ENCODE measurements at regions not wholly inside any gene's neighbourhood (a gene's known extent, or its start where the extent isn't known, plus 50 kb on each side); places are given as distances from the start of the nearest gene placed in this dataset.

DNA sequence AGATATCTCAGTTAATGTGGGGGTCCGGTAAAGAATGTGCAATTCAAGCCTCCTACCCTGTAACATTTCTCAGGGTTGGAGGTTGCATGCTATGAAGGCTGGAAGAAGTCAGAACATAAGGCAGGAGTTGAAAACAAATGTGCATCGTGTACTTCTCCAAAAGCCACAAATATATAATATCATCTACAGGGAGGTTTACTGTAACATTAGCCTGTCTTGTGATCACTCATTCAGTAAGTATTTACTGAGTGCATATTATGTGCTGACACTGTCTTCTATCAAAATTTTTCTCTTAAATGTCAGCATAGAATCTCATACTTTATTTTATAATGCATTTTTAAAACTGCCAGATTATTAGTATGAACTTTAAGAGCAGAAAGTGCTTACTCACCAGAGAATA, 105.6 kb upstream of the ZNF366 start:
- peaks cover 0 to 20% (median 9%) of the 10 kb centered on the region in 4 donors for H3K4me1 ChIP-seq
- intact Hi-C loops (cut with DNase I; ENCODE audit: low total_unique reads), result no loop called here
- no peaks in the 10 kb centered on the region for H3K27me3 ChIP-seq
- WGBS, 5 donors, result 85 to 93% (median 87%) methylated on average over 2 of the region's 2 CpGs
- H3K36me3 ChIP-seq, result no peaks in the 10 kb centered on the region
- DNase-seq, result no peak
- H3K9me3 ChIP-seq, result no peaks in the 10 kb centered on the region
- no peak overlapping the region for H3K27ac ChIP-seq
- H3K4me3 ChIP-seq, result no peak overlapping the region
- TF ChIP-seq POLR2AphosphoS5 (IDR thresholded peaks at IDR 0.05) (no peak), POLR2A (IDR thresholded peaks at IDR 0.05) (no peak), EP300 (IDR thresholded peaks at IDR 0.05) (no peak)
- TF ChIP-seq, protein P1, sequence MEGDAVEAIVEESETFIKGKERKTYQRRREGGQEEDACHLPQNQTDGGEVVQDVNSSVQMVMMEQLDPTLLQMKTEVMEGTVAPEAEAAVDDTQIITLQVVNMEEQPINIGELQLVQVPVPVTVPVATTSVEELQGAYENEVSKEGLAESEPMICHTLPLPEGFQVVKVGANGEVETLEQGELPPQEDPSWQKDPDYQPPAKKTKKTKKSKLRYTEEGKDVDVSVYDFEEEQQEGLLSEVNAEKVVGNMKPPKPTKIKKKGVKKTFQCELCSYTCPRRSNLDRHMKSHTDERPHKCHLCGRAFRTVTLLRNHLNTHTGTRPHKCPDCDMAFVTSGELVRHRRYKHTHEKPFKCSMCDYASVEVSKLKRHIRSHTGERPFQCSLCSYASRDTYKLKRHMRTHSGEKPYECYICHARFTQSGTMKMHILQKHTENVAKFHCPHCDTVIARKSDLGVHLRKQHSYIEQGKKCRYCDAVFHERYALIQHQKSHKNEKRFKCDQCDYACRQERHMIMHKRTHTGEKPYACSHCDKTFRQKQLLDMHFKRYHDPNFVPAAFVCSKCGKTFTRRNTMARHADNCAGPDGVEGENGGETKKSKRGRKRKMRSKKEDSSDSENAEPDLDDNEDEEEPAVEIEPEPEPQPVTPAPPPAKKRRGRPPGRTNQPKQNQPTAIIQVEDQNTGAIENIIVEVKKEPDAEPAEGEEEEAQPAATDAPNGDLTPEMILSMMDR (IDR thresholded peaks at IDR 0.05), result no peak

DNA sequence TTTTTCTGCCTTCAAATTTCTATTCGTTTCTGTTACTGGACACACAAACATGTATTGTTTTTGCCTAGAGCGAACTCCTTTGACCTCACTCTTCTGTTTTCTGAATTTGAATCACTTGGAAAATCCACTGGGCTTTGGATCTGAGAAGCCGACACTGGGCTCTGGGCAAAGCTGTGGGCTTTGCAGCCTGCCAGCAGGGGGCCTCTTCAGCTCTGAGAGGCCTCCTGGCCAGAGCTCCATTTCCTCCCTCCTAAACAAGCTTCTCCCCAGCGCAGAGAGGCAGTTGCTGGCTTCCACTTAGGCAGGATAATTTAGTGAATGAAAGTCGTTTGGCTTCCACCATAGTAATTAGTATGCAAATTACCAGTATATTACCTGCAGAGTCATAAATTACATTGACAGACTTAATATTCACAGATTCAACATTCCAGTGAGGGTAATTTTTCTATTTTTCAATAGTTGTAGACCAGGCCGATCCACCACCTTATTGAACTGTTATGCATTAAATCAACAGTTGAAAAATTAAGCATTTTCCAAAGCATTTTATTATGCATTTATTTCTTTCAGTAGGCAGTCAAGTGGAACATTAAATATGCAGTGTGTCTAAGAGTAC, 104.0 kb upstream of the ZNF366 start:
- intact Hi-C loops (cut with DNase I; ENCODE audit: low total_unique reads), result no loop called here
- H3K27me3 ChIP-seq, result no peaks in the 10 kb centered on the region
- peaks cover 0 to 20% (median 9%) of the 10 kb centered on the region in 4 donors for H3K4me1 ChIP-seq
- H3K9me3 ChIP-seq, result no peaks in the 10 kb centered on the region
- TF ChIP-seq EP300 (IDR thresholded peaks at IDR 0.05) (no peak), POLR2AphosphoS5 (IDR thresholded peaks at IDR 0.05) (peak in 1 of 3 donors; percentile 49), POLR2A (IDR thresholded peaks at IDR 0.05) (no peak)
- TF ChIP-seq, protein P1 (IDR thresholded peaks at IDR 0.05), result peak in 5 of 7 experiments; percentile 56 to 95 (median 91)
- 21 to 27% (median 23%) methylated on average over 6 of the region's 6 CpGs for WGBS, 5 donors
- H3K27ac ChIP-seq, result no peak overlapping the region
- H3K36me3 ChIP-seq, result no peaks in the 10 kb centered on the region
- no peak overlapping the region for H3K4me3 ChIP-seq
- DNase-seq, result peak; percentile 76 to 89

DNA sequence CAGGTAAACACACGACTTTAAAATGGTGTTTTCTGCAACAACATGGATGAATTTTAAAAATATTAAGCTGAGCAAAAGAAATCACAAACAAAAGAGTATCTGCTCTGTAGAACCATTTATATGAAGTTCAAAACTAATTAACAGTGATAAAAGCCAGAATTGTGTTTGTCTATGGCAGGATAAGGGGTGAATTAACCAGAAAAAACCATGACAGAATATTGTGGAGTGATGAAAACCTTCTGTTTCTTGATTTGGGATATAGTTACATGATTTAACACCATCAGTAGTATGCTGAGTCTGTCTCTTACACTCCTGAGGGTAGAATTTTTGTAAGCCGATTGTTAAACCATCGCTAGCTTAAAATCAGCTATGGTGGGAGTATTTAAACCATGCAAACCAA, 101.7 kb upstream of the ZNF366 start:
- no peaks in the 10 kb centered on the region for H3K36me3 ChIP-seq
- no peak for TF ChIP-seq POLR2A (IDR thresholded peaks at IDR 0.05)
- no peak for TF ChIP-seq POLR2AphosphoS5 (IDR thresholded peaks at IDR 0.05)
- H3K27ac ChIP-seq, result no peak overlapping the region
- DNase-seq, result no peak
- no peaks in the 10 kb centered on the region for H3K9me3 ChIP-seq
- H3K4me3 ChIP-seq, result no peak overlapping the region
- intact Hi-C loops (cut with DNase I; ENCODE audit: low total_unique reads), result no loop called here
- H3K27me3 ChIP-seq, result no peaks in the 10 kb centered on the region
- H3K4me1 ChIP-seq, result peaks cover 0 to 27% (median 10%) of the 10 kb centered on the region in 4 donors
- WGBS, 5 donors, result 79 to 89% (median 84%) methylated on average over 3 of the region's 3 CpGs

DNA sequence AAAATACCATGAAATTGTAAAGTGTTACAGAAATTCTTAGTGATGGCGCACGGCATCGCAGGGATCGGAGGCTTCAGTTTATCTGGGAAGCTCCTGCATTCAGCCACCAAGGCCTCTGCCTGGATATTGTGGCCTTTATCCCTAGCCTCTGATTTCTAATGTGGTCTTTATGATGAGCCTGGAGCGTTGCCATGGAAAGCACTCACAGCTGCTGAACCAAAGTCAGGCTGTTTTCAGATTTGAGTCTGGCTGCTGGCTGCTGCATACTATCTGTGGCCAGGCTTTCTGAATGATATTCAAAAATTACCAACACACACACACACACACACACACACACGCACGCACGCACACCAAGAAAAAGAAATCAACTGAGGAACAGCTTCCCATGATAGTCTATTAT, 101.1 kb upstream of the ZNF366 start:
- Histone ChIP-seq H3K36me3 (no peaks in the 10 kb centered on the region), H3K4me1 (peaks cover 0 to 28% (median 12%) of the 10 kb centered on the region in 4 donors), H3K9me3 (no peaks in the 10 kb centered on the region), H3K4me3 (no peak overlapping the region), H3K27ac (no peak overlapping the region), H3K27me3 (no peaks in the 10 kb centered on the region)
- intact Hi-C loops (cut with DNase I; ENCODE audit: low total_unique reads), result no loop called here
- TF ChIP-seq EP300 (IDR thresholded peaks at IDR 0.05), result no peak
- peak in 1 of 2 donors; percentile 86 for DNase-seq
- WGBS, 5 donors, result 82 to 89% (median 87%) methylated on average over 8 of the region's 8 CpGs

DNA sequence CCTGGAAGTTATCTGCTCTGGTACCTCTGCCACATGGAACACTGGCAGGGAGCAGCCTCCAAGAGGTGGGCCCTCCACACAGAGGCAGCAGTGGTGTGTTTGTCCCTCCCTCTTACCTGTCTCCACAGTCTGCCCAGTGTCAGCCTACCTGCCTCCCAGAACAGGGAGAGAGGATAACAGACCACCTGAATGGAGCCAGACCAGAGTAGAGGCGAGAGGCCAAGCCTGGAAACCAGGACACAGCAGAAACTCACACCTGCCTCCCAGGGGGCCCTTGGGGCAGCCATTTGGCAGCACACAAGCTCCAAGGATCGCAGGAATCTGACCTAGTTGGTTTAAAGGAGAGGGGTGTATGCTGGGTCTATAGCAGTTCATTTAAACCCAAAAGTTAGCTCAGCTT, 100.2 kb upstream of the ZNF366 start:
- Histone ChIP-seq H3K4me3 (no peak overlapping the region), H3K27me3 (no peaks in the 10 kb centered on the region), H3K36me3 (no peaks in the 10 kb centered on the region), H3K27ac (no peak overlapping the region), H3K9me3 (no peaks in the 10 kb centered on the region), H3K4me1 (peaks cover 8 to 30% (median 14%) of the 10 kb centered on the region in 4 donors)
- 88 to 96% (median 92%) methylated on average over 2 of the region's 2 CpGs for WGBS, 5 donors
- intact Hi-C loops (cut with DNase I; ENCODE audit: low total_unique reads), result no loop called here
- no peak for TF ChIP-seq EP300 (IDR thresholded peaks at IDR 0.05)
- TF ChIP-seq POLR2A (IDR thresholded peaks at IDR 0.05), result no peak
- TF ChIP-seq, protein P1 (IDR thresholded peaks at IDR 0.05), result no peak
- no peak for TF ChIP-seq POLR2AphosphoS5 (IDR thresholded peaks at IDR 0.05)
- no peak for DNase-seq
